ENCODE measurements at regions not wholly inside any gene's neighbourhood (a gene's known extent, or its start where the extent isn't known, plus 50 kb on each side); places are given as distances from the start of the nearest gene placed in this dataset.

- H3K9me3 ChIP-seq (ENCODE audit: control insufficient read depth, insufficient read depth, low read length), result peaks cover 9% of the 10 kb centered on the region; the same call in 1 of the 2 replicates
- H3K4me1 ChIP-seq (ENCODE audit: control insufficient read depth, low read length), result no peaks in the 10 kb centered on the region
- H3K79me2 ChIP-seq (ENCODE audit: control insufficient read depth, low read length), result no peaks in the 10 kb centered on the region
- H3K4me3 ChIP-seq (ENCODE audit: low read length), result no peak overlapping the region
- H3K27me3 ChIP-seq (ENCODE audit: control insufficient read depth, low read length), result no peaks in the 10 kb centered on the region; the same call in 1 of the 2 replicates
- TF ChIP-seq, protein P1, sequence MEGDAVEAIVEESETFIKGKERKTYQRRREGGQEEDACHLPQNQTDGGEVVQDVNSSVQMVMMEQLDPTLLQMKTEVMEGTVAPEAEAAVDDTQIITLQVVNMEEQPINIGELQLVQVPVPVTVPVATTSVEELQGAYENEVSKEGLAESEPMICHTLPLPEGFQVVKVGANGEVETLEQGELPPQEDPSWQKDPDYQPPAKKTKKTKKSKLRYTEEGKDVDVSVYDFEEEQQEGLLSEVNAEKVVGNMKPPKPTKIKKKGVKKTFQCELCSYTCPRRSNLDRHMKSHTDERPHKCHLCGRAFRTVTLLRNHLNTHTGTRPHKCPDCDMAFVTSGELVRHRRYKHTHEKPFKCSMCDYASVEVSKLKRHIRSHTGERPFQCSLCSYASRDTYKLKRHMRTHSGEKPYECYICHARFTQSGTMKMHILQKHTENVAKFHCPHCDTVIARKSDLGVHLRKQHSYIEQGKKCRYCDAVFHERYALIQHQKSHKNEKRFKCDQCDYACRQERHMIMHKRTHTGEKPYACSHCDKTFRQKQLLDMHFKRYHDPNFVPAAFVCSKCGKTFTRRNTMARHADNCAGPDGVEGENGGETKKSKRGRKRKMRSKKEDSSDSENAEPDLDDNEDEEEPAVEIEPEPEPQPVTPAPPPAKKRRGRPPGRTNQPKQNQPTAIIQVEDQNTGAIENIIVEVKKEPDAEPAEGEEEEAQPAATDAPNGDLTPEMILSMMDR (IDR thresholded peaks at IDR 0.05; ENCODE audit: low read depth, low read length, poor library complexity, severe bottlenecking), result no peak
- no peak for TF ChIP-seq EZH2phosphoT487 (IDR thresholded peaks at IDR 0.05; ENCODE audit: borderline replicate concordance, low read length)
- no peaks in the 10 kb centered on the region for H4K20me1 ChIP-seq (ENCODE audit: control insufficient read depth, insufficient read depth, low read depth, low read length)
- H3K27ac ChIP-seq (ENCODE audit: low read depth, low read length), result no peak overlapping the region
- H3F3A ChIP-seq (ENCODE audit: control insufficient read depth, insufficient read depth), result no peaks in the 10 kb centered on the region
- no peaks in the 10 kb centered on the region for H3K36me3 ChIP-seq (ENCODE audit: control insufficient read depth, low read length)
- no peak overlapping the region for H3K4me2 ChIP-seq (ENCODE audit: low read length)
- H3K9me2 ChIP-seq (replicated peaks; ENCODE audit: control insufficient read depth, low read length), result no peaks in the 10 kb centered on the region
Observed at GRCh38 chr2:172204762-172205161, 102.1 kb upstream of the DLX2 start.

DNA sequence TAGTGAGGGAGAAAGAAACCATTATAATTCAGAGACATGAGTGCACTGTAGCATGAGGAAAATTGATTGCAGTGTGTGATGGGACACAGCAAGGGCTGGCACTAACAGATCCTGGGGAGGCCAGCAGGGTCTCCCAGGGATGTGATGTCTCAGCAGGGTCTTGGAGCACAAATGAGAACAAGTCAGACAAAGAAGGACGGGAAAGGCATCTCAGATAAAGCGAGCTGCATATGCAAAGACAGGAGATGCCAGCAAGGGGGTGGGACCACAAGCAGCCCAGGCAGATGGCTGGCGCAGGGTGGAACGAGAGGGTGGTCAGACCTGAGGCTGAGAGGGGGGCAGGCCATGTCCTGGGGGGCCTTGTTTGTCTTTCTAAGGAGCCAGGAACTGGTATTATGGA, 102.6 kb upstream of the DLX2 start:
- no peak overlapping the region for H3K4me3 ChIP-seq (ENCODE audit: low read length)
- no peaks in the 10 kb centered on the region for H4K20me1 ChIP-seq (ENCODE audit: control insufficient read depth, insufficient read depth, low read depth, low read length)
- no peaks in the 10 kb centered on the region for H3K4me1 ChIP-seq (ENCODE audit: control insufficient read depth, low read length)
- H3K9me3 ChIP-seq (ENCODE audit: control insufficient read depth, insufficient read depth, low read length), result peaks cover 5% of the 10 kb centered on the region; the same call in 1 of the 2 replicates
- H3F3A ChIP-seq (ENCODE audit: control insufficient read depth, insufficient read depth), result no peaks in the 10 kb centered on the region
- no peaks in the 10 kb centered on the region for H3K79me2 ChIP-seq (ENCODE audit: control insufficient read depth, low read length)
- H3K27me3 ChIP-seq (ENCODE audit: control insufficient read depth, low read length), result no peaks in the 10 kb centered on the region; the same call in 1 of the 2 replicates
- H3K27ac ChIP-seq (ENCODE audit: low read depth, low read length), result no peak overlapping the region
- H3K4me2 ChIP-seq (ENCODE audit: low read length), result no peak overlapping the region
- TF ChIP-seq EZH2phosphoT487 (IDR thresholded peaks at IDR 0.05; ENCODE audit: borderline replicate concordance, low read length), result no peak
- TF ChIP-seq, protein P1 (IDR thresholded peaks at IDR 0.05; ENCODE audit: low read depth, low read length, poor library complexity, severe bottlenecking), result no peak
- H3K9me2 ChIP-seq (replicated peaks; ENCODE audit: control insufficient read depth, low read length), result no peaks in the 10 kb centered on the region
- no peaks in the 10 kb centered on the region for H3K36me3 ChIP-seq (ENCODE audit: control insufficient read depth, low read length)

DNA sequence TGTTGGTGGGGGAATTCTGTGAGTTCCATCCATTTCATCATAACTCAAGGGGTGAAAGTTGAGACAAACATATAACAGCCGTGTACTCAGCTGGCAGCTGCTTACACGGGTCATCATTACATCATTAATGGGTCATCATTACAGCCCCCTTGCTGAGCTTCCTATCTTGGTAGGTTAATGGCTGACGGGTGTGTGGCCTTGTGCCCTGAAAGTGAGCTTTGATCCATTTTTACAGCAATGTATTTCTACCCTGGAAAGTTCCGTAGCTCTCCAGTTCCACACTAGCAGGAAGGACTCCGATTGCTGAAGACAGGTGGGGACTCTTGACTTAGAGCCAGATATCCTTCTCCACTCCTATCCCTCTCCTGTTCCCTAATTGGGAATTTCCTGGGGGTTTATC, 105.2 kb upstream of the DLX2 start:
- H3K4me3 ChIP-seq (ENCODE audit: low read length), result no peak overlapping the region
- TF ChIP-seq, protein P1 (IDR thresholded peaks at IDR 0.05; ENCODE audit: low read depth, low read length, poor library complexity, severe bottlenecking), result no peak
- TF ChIP-seq EZH2phosphoT487 (IDR thresholded peaks at IDR 0.05; ENCODE audit: borderline replicate concordance, low read length), result no peak
- no peaks in the 10 kb centered on the region for H3K9me3 ChIP-seq (ENCODE audit: control insufficient read depth, insufficient read depth, low read length)
- H3K36me3 ChIP-seq (ENCODE audit: control insufficient read depth, low read length), result no peaks in the 10 kb centered on the region
- H3K27me3 ChIP-seq (ENCODE audit: control insufficient read depth, low read length), result no peaks in the 10 kb centered on the region; the same call in 1 of the 2 replicates
- H3K4me1 ChIP-seq (ENCODE audit: control insufficient read depth, low read length), result no peaks in the 10 kb centered on the region
- no peaks in the 10 kb centered on the region for H4K20me1 ChIP-seq (ENCODE audit: control insufficient read depth, insufficient read depth, low read depth, low read length)
- H3K9me2 ChIP-seq (replicated peaks; ENCODE audit: control insufficient read depth, low read length), result no peaks in the 10 kb centered on the region
- no peaks in the 10 kb centered on the region for H3K79me2 ChIP-seq (ENCODE audit: control insufficient read depth, low read length)
- no peaks in the 10 kb centered on the region for H3F3A ChIP-seq (ENCODE audit: control insufficient read depth, insufficient read depth)
- no peak overlapping the region for H3K27ac ChIP-seq (ENCODE audit: low read depth, low read length)
- H3K4me2 ChIP-seq (ENCODE audit: low read length), result no peak overlapping the region
